Right cardiac atrium (tissue), 5 donors: ENCODE measurements at regions not wholly inside any gene's neighbourhood (a gene's known extent, or its start where the extent isn't known, plus 50 kb on each side); places are given as distances from the start of the nearest gene placed in this dataset.
A peak's percentile ranks its signal among the peaks of the same experiment; 100 is the strongest.
"Not testable (repeated sequence)": the region's sequence is repeated elsewhere in the genome, so short reads cannot be mapped to it uniquely, and the experiment has no call there.

Experiments
- ATAC-seq, 2 donors: fragments of 200-7000 bp; cut with Tn5 transposase; one replicate each; pipeline versions ENCODE4 v1.8.0 to v1.9.1; 2020; ENCODE audit warnings: moderate library complexity in 2 of 2, mild to moderate bottlenecking in 1 of 2
- DNase-seq, 3 donors: peaks; one replicate each; pipeline ENCODE4 v3.0.0-alpha.2; 2020
- H3K27ac ChIP-seq: one replicate; pipeline ENCODE4 v1.5.1; 2013; ENCODE audit warnings: mild to moderate bottlenecking, low read length, control low read depth, moderate library complexity
- H3K27me3 ChIP-seq: one replicate; pipeline ENCODE4 v1.6.1; 2013; ENCODE audit not compliant: control insufficient read depth, insufficient read depth
- H3K4me1 ChIP-seq: one replicate; pipeline ENCODE4 v1.6.1; 2013; ENCODE audit warnings: low read length; ENCODE audit not compliant: control insufficient read depth, insufficient read depth
- H3K4me3 ChIP-seq: one replicate; pipeline ENCODE4 v1.5.1; 2013; ENCODE audit warnings: low read length, control low read depth
- H3K9me3 ChIP-seq: one replicate; pipeline ENCODE4 v1.6.1; 2013; ENCODE audit warnings: low read length; ENCODE audit not compliant: control insufficient read depth
- WGBS: extraction: QIAGEN DNeasy Blood & Tissue Kit; methylation state at CpG from one replicate; pipeline ENCODE4 v1.1.7; 2013; 5-methylcytosine and 5-hydroxymethylcytosine counted together
- intact Hi-C, 4 donors: fragments of 100-400 bp; cut with DNase I; formaldehyde crosslinking; loops; one replicate each; pipeline versions ENCODE4 v1.11.0 to v1.14.0; 2022 to 2023
- donor health status: healthy with polysubstance abuse.
- donor health status: DM: no; HTN: yes; CAD: no.
- donor health status: DM: no; HTN: no; CAD: no.
- donor health status: DM: no; HTN: yes; CAD: no; lungs with severe emphysema.
- donor health status: DM: yes; HTN: yes; CAD: no.

GRCh38 chr13:107782646-107783045 lies 432.7 kb downstream of the LIG4 start:
- H3K27me3 ChIP-seq, H3K9me3 ChIP-seq, H3K4me1 ChIP-seq, H3K27ac ChIP-seq, ATAC-seq, intact Hi-C loops, H3K4me3 ChIP-seq: not testable (repeated sequence)
- peak in 1 of 3 donors; percentile 44 for DNase-seq
- WGBS: 96% methylated on average over 39 of the region's 39 CpGs

GRCh38 chr13:107778094-107778493 lies 437.2 kb downstream of the LIG4 start:
- no peak for ATAC-seq
- Histone ChIP-seq H3K27me3 (no peaks in the 10 kb centered on the region), H3K4me3 (no peak overlapping the region), H3K27ac (no peak overlapping the region), H3K9me3 (no peaks in the 10 kb centered on the region), H3K4me1 (no peaks in the 10 kb centered on the region)
- intact Hi-C loops: no loop called here
- 61% methylated on average over 1 of the region's 1 CpG for WGBS
- DNase-seq: no peak

GRCh38 chr13:107770541-107770940 lies 444.8 kb downstream of the LIG4 start:
- no peaks in the 10 kb centered on the region for H3K27me3 ChIP-seq
- H3K4me1 ChIP-seq: no peaks in the 10 kb centered on the region
- no peaks in the 10 kb centered on the region for H3K9me3 ChIP-seq
- intact Hi-C loops: no loop called here
- no peak for ATAC-seq
- DNase-seq: no peak
- no peak overlapping the region for H3K4me3 ChIP-seq
- no peak overlapping the region for H3K27ac ChIP-seq

- Histone ChIP-seq H3K9me3 (no peaks in the 10 kb centered on the region), H3K27ac (no peak overlapping the region), H3K4me1 (no peaks in the 10 kb centered on the region), H3K4me3 (no peak overlapping the region), H3K27me3 (no peaks in the 10 kb centered on the region)
- intact Hi-C loops: no loop called here
- ATAC-seq (no peak), DNase-seq (no peak)
- WGBS: 64% methylated on average over 3 of the region's 3 CpGs
These were observed 448.2 kb downstream of the LIG4 start for GRCh38 chr13:107767119-107767518.

GRCh38 chr13:107765724-107766401 lies 449.5 kb downstream of the LIG4 start:
- Histone ChIP-seq H3K9me3 (no peaks in the 10 kb centered on the region), H3K4me3 (no peak overlapping the region), H3K27me3 (no peaks in the 10 kb centered on the region), H3K4me1 (no peaks in the 10 kb centered on the region), H3K27ac (no peak overlapping the region)
- WGBS: 55% methylated on average over 6 of the region's 6 CpGs
- DNase-seq (no peak), ATAC-seq (no peak)
- intact Hi-C loops: no loop called here

- WGBS: 43% methylated on average over 1 of the region's 1 CpG
- DNase-seq (no peak), ATAC-seq (no peak)
- no peak overlapping the region for H3K27ac ChIP-seq
- H3K27me3 ChIP-seq: no peaks in the 10 kb centered on the region
- intact Hi-C loops: no loop called here
- H3K9me3 ChIP-seq: no peaks in the 10 kb centered on the region
- H3K4me1 ChIP-seq: no peaks in the 10 kb centered on the region
- no peak overlapping the region for H3K4me3 ChIP-seq
These were observed 451.3 kb downstream of the LIG4 start for GRCh38 chr13:107764046-107764445.

GRCh38 chr13:107753748-107754147 lies 461.6 kb downstream of the LIG4 start:
- no peak overlapping the region for H3K4me3 ChIP-seq
- intact Hi-C loops: no loop called here
- 50% methylated on average over 3 of the region's 3 CpGs for WGBS
- H3K27me3 ChIP-seq: no peaks in the 10 kb centered on the region
- no peak for ATAC-seq
- no peak for DNase-seq
- H3K9me3 ChIP-seq: no peaks in the 10 kb centered on the region
- H3K4me1 ChIP-seq: no peaks in the 10 kb centered on the region
- H3K27ac ChIP-seq: no peak overlapping the region

GRCh38 chr13:107753291-107753690 lies 462.0 kb downstream of the LIG4 start:
- no peaks in the 10 kb centered on the region for H3K9me3 ChIP-seq
- no peaks in the 10 kb centered on the region for H3K27me3 ChIP-seq
- DNase-seq (no peak), ATAC-seq (no peak)
- no peaks in the 10 kb centered on the region for H3K4me1 ChIP-seq
- 92% methylated on average over 4 of the region's 4 CpGs for WGBS
- no peak overlapping the region for H3K4me3 ChIP-seq
- intact Hi-C loops: no loop called here
- no peak overlapping the region for H3K27ac ChIP-seq

GRCh38 chr13:107743983-107744382 lies 471.4 kb downstream of the LIG4 start:
- 75% methylated on average over 3 of the region's 3 CpGs for WGBS
- Histone ChIP-seq H3K27me3 (no peaks in the 10 kb centered on the region), H3K4me3 (no peak overlapping the region), H3K9me3 (no peaks in the 10 kb centered on the region), H3K4me1 (no peaks in the 10 kb centered on the region), H3K27ac (no peak overlapping the region)
- intact Hi-C loops: no loop called here
- DNase-seq (no peak), ATAC-seq (no peak)

- no peak overlapping the region for H3K27ac ChIP-seq
- H3K4me1 ChIP-seq: no peaks in the 10 kb centered on the region
- WGBS: 69% methylated on average over 4 of the region's 4 CpGs
- DNase-seq: no peak
- H3K9me3 ChIP-seq: no peaks in the 10 kb centered on the region
- H3K27me3 ChIP-seq: no peaks in the 10 kb centered on the region
- no peak for ATAC-seq
- intact Hi-C loops: no loop called here
- no peak overlapping the region for H3K4me3 ChIP-seq
These were observed 471.8 kb downstream of the LIG4 start for GRCh38 chr13:107743526-107743925.

GRCh38 chr13:107743100-107743499 lies 472.2 kb downstream of the LIG4 start:
- DNase-seq: no peak
- no peaks in the 10 kb centered on the region for H3K27me3 ChIP-seq
- ATAC-seq: no peak
- intact Hi-C loops: no loop called here
- H3K4me1 ChIP-seq: no peaks in the 10 kb centered on the region
- H3K9me3 ChIP-seq: no peaks in the 10 kb centered on the region
- H3K27ac ChIP-seq: no peak overlapping the region
- 82% methylated on average over 3 of the region's 3 CpGs for WGBS
- no peak overlapping the region for H3K4me3 ChIP-seq

GRCh38 chr13:107742544-107742943 lies 472.8 kb downstream of the LIG4 start:
- DNase-seq (no peak), ATAC-seq (no peak)
- Histone ChIP-seq H3K9me3 (no peaks in the 10 kb centered on the region), H3K27ac (no peak overlapping the region), H3K4me3 (no peak overlapping the region), H3K4me1 (no peaks in the 10 kb centered on the region), H3K27me3 (no peaks in the 10 kb centered on the region)
- 88% methylated on average over 1 of the region's 1 CpG for WGBS
- intact Hi-C loops: no loop called here
